Body of pancreas (tissue), 4 donors: ENCODE measurements at regions not wholly inside any gene's neighbourhood (a gene's known extent, or its start where the extent isn't known, plus 50 kb on each side); places are given as distances from the start of the nearest gene placed in this dataset.
A peak's percentile ranks its signal among the peaks of the same experiment; 100 is the strongest.

Experiments used
- ATAC-seq: fragments of 150-250 bp; one replicate; pipeline ENCODE4 v1.9.1; 2016
- DNase-seq, 4 donors: peaks; one replicate each; pipeline ENCODE4 v3.0.0-alpha.2; 2019
- H3K27ac ChIP-seq, 4 donors: fragments of 200-600 bp; sonication (generic); 1 replicate in 3 of 4; 2 replicates in 1 of 4; pipeline versions ENCODE4 v1.5.1 to v1.6.1; 2016 to 2019; ENCODE audit warnings: mild to moderate bottlenecking in 1 of 4, mixed read lengths in 1 of 4, moderate library complexity in 1 of 4
- H3K27me3 ChIP-seq, 2 donors: fragments of 200-600 bp; sonication (generic); one replicate each; pipeline ENCODE4 v1.6.0; 2016; ENCODE audit warnings: mild to moderate bottlenecking in 1 of 2
- H3K36me3 ChIP-seq, 2 donors: fragments of 200-600 bp; sonication (generic); replicated peaks in 1 of 2; 2 replicates each; pipeline ENCODE4 v1.5.1; 2016; ENCODE audit warnings: low read depth in 2 of 2; ENCODE audit not compliant: insufficient read depth in 1 of 2
- H3K4me1 ChIP-seq: fragments of 200-600 bp; sonication (generic); one replicate; pipeline ENCODE4 v1.6.0; 2016
- H3K4me3 ChIP-seq, 2 donors: fragments of 200-600 bp; sonication (generic); 1 replicate in 1 of 2; 2 replicates in 1 of 2; pipeline ENCODE4 v1.5.1; 2016 to 2019
- H3K9me3 ChIP-seq, 3 donors: fragments of 200-600 bp; sonication (generic); 1 replicate in 2 of 3; 2 replicates in 1 of 3; pipeline ENCODE4 v1.5.1; 2016
- CTCF ChIP-seq, 7 experiments: fragments of 450-650 bp in 4 of 7; fragments of 200-600 bp in 3 of 7; sonication (generic) in 3 of 7; IDR thresholded peaks; one replicate each; pipeline ENCODE4 v1.5.1; 2016 to 2019; ENCODE audit warnings: antibody characterized with exemption in 7 of 7
- POLR2A ChIP-seq, 3 donors: fragments of 450-650 bp; IDR thresholded peaks; one replicate each; pipeline ENCODE4 v1.6.1; 2016; ENCODE audit warnings: antibody characterized with exemption in 3 of 3, mild to moderate bottlenecking in 2 of 3
- WGBS, 2 donors: methylation state at CpG; one replicate each; pipeline ENCODE4 v1.1.5; 2017; 5-methylcytosine and 5-hydroxymethylcytosine counted together
- intact Hi-C: fragments of 100-400 bp; cut with DNase I; formaldehyde crosslinking; loops from one replicate; pipeline ENCODE4 v1.15.1; 2023

GRCh38 chr1:38273196-38273804 is 226.7 kb upstream of the POU3F1 start:
- Histone ChIP-seq H3K9me3 (no peaks in the 10 kb centered on the region), H3K27ac (no peak overlapping the region), H3K4me1 (no peaks in the 10 kb centered on the region), H3K4me3 (no peak overlapping the region), H3K27me3 (peaks cover 0 to 7% of the 10 kb centered on the region in 2 donors), H3K36me3 (no peaks in the 10 kb centered on the region)
- ATAC-seq = no peak
- intact Hi-C loops = no loop called here
- TF ChIP-seq POLR2A (IDR thresholded peaks at IDR 0.05) (no peak), CTCF (IDR thresholded peaks at IDR 0.05) (no peak)
- DNase-seq = no peak
- WGBS, 2 donors = 58 to 59% methylated on average over 9 of the region's 9 CpGs

GRCh38 chr1:38272515-38272914 is 225.9 kb upstream of the POU3F1 start:
- no peak overlapping the region for H3K4me3 ChIP-seq
- H3K9me3 ChIP-seq = no peaks in the 10 kb centered on the region
- 47 to 64% methylated on average over 3 of the region's 3 CpGs for WGBS, 2 donors
- no peak overlapping the region for H3K27ac ChIP-seq
- ATAC-seq = no peak
- TF ChIP-seq CTCF (IDR thresholded peaks at IDR 0.05) = no peak
- TF ChIP-seq POLR2A (IDR thresholded peaks at IDR 0.05) = no peak
- no peak for DNase-seq
- no peaks in the 10 kb centered on the region for H3K4me1 ChIP-seq
- H3K36me3 ChIP-seq = no peaks in the 10 kb centered on the region
- peaks cover 0 to 7% of the 10 kb centered on the region in 2 donors for H3K27me3 ChIP-seq
- intact Hi-C loops = no loop called here

- no peak for DNase-seq
- H3K4me1 ChIP-seq = no peaks in the 10 kb centered on the region
- intact Hi-C loops = no loop called here
- H3K36me3 ChIP-seq = no peaks in the 10 kb centered on the region
- H3K27me3 ChIP-seq = peaks cover 0 to 7% of the 10 kb centered on the region in 2 donors
- TF ChIP-seq POLR2A (IDR thresholded peaks at IDR 0.05) (no peak), CTCF (IDR thresholded peaks at IDR 0.05) (no peak)
- H3K27ac ChIP-seq = no peak overlapping the region
- WGBS, 2 donors = 39 to 45% methylated on average over 11 to 12 of the region's 12 CpGs
- H3K4me3 ChIP-seq = no peak overlapping the region
- no peak for ATAC-seq
- no peaks in the 10 kb centered on the region for H3K9me3 ChIP-seq
These were observed 224.4 kb upstream of the POU3F1 start for GRCh38 chr1:38270849-38271633.

GRCh38 chr1:38269923-38270848 is 223.6 kb upstream of the POU3F1 start:
- DNase-seq (peak in 1 of 4 donors; percentile 18), ATAC-seq (no peak)
- H3K27me3 ChIP-seq = peaks cover 0 to 7% of the 10 kb centered on the region in 2 donors
- H3K36me3 ChIP-seq = no peaks in the 10 kb centered on the region
- TF ChIP-seq CTCF (IDR thresholded peaks at IDR 0.05) = no peak
- no peak for TF ChIP-seq POLR2A (IDR thresholded peaks at IDR 0.05)
- no peak overlapping the region for H3K27ac ChIP-seq
- no peaks in the 10 kb centered on the region for H3K4me1 ChIP-seq
- H3K4me3 ChIP-seq = no peak overlapping the region
- WGBS, 2 donors = 47 to 54% methylated on average over 15 of the region's 15 CpGs
- H3K9me3 ChIP-seq = no peaks in the 10 kb centered on the region
- intact Hi-C loops = no loop called here
